ENCODE measurements at regions not wholly inside any gene's neighbourhood (a gene's known extent, or its start where the extent isn't known, plus 50 kb on each side); places are given as distances from the start of the nearest gene placed in this dataset.
"Not testable (repeated sequence)": the region's sequence is repeated elsewhere in the genome, so short reads cannot be mapped to it uniquely, and the experiment has no call there.

DNA sequence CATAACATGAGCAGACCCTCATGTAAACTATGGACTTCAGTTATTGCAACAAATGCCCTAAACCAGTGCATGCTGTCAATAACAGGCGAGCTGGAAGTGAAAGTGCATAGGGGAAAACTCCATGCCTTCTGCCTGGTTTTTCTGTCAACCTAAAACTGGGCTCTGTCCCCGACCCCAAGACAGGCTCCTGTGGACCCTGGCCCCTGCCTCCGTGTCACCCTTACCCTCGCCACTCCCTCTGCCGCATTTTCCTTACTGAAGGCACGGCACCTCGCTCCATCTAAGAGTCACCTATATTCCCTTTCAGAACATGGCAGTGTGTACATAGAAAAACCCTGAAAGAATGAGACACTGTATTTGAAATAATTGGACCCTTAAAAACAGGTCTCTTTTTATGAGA, 151.3 kb downstream of the SHANK2 start:
- H3K36me3 Mint-ChIP-seq = no peaks in the 10 kb centered on the region
- ATAC-seq (ENCODE audit: low read depth) (no peak), DNase-seq (ENCODE audit: low spot score in 2 of 2) (no peak)
- no peak overlapping the region for H3K4me3 Mint-ChIP-seq
- H3K9me3 Mint-ChIP-seq = no peaks in the 10 kb centered on the region
- H3K4me1 Mint-ChIP-seq = no peaks in the 10 kb centered on the region
- no peak overlapping the region for H3K27ac Mint-ChIP-seq
- H3K27me3 Mint-ChIP-seq = peaks cover 12% of the 10 kb centered on the region

DNA sequence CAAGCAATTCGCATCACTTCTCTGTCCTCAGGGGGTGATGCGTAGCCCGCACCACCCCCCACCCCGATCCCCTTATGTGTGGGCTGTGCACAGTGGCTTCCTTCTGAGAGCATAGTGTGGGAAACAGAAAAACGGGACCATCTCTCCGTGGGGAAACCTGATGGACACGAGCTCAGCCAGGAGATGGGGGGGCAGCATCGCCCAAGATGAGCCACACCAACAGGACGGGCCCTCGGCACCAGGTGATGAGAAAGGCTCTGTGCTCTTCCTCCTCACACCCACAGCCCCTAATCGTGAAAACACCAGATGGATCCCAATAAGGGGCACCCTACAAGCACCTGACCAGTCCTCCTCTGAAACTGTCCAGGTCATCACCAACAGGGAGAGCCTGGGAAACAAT, 153.6 kb downstream of the SHANK2 start:
- ATAC-seq (ENCODE audit: low read depth) = no peak

DNA sequence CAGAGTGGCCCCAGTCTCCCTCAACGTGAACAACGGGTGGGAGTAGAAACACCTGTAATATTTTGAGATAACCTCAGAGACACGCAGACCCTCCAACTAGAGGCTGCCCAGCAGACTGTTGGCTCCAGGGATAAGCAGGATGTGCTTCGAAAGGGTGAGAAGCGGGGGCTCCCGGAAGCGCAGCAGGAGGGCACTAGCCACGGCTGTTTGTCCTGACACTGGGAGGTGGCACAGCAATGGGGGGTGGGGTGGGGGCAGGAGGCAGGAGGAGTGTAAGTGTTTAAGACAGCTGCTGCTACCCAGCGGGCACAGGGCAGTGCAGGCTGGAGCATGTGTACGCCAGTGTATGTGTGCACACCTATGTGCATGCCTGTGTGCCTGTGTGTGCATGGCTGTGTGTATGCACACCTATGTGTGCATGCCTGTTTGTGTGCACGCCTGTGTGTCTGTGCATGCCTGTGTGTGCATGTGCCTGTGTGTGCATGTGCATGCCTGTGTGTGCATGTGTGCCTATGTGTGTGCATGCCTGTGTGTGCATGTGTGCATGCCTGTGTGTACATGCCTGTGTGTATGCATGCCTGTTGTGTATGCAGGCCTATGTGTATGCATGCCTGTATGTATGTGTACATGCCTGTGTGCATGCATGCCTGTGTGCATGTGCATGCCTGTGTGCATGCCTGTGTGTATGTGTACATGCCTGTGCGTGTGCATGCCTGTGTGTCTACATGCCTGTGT, 154.7 kb downstream of the SHANK2 start:
- no peaks in the 10 kb centered on the region for H3K4me1 Mint-ChIP-seq
- ATAC-seq (ENCODE audit: low read depth) (no peak), DNase-seq (ENCODE audit: low spot score in 2 of 2) (no peak)
- H3K4me3 Mint-ChIP-seq = no peak overlapping the region
- no peak overlapping the region for H3K27ac Mint-ChIP-seq
- H3K27me3 Mint-ChIP-seq = peaks cover 9% of the 10 kb centered on the region
- H3K36me3 Mint-ChIP-seq = no peaks in the 10 kb centered on the region
- no peaks in the 10 kb centered on the region for H3K9me3 Mint-ChIP-seq

More for the DNA sequence above, 153.6 kb downstream of the SHANK2 start:
- Mint-ChIP-seq H3K36me3 (no peaks in the 10 kb centered on the region), H3K9me3 (no peaks in the 10 kb centered on the region), H3K4me1 (no peaks in the 10 kb centered on the region), H3K27ac (no peak overlapping the region), H3K4me3 (no peak overlapping the region), H3K27me3 (peaks cover 10% of the 10 kb centered on the region)
- no peak for DNase-seq (ENCODE audit: low spot score in 2 of 2)

DNA sequence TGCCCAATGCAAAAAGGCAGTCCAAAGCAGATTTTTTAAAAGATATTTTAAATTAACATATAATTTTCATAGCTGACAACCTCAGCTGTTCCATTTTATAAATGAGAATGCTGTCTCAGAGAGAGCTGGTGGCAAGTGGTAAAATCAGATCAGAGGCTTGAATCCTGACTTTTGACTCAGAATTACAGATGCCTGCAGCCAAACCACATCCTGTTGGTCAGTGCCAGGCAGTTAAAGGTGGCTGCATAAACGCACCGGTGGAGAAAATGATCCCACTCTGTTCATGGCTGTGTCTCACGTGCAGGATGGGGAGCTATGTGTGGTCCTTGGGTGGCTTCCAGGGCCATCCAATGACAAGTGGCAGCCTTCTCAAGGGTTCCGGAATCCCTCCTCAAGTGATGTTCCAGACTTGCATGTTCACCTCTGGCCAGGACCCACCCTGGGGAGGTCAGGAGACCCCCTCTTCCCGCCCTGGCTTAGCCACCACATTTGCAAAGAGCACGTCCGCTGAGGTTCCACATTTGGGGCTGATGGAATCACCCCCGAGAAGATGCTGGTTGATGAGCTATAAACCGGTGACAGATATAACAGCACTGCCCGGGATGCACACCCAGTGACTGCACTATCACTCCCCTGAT, 155.5 kb downstream of the SHANK2 start:
- Mint-ChIP-seq H3K9me3 (no peaks in the 10 kb centered on the region), H3K4me3 (no peak overlapping the region), H3K36me3 (no peaks in the 10 kb centered on the region), H3K27me3 (peaks cover 9% of the 10 kb centered on the region), H3K27ac (no peak overlapping the region), H3K4me1 (no peaks in the 10 kb centered on the region)
- no peak for ATAC-seq (ENCODE audit: low read depth)
- no peak for DNase-seq (ENCODE audit: low spot score in 2 of 2)

DNA sequence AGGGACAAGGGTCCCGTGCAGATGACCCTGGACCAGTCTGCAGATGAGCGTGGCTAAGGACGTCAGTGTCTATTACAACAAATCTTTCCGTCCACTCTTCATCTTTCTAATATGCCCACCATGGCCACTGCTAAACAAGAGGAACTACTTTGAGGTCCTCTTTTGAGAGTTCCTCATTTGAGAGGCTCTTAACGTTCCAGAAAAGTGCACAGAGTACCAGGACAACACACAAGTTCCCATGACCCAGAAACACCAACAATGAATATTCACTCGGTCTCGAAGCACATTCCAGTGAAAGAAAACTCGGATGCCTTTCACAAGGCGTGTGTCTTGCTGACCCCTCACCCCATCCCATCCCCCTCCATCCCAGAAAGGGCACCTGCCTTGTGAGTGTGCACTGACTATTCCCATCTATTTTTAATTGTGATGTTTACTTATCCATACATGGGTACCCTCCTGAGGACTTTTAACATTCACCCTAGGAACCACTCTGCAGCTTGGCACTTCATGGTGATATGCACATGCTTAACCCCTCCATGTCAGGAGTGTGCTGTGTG, 157.0 kb downstream of the SHANK2 start:
- no peak overlapping the region for H3K4me3 Mint-ChIP-seq
- H3K36me3 Mint-ChIP-seq = no peaks in the 10 kb centered on the region

DNA sequence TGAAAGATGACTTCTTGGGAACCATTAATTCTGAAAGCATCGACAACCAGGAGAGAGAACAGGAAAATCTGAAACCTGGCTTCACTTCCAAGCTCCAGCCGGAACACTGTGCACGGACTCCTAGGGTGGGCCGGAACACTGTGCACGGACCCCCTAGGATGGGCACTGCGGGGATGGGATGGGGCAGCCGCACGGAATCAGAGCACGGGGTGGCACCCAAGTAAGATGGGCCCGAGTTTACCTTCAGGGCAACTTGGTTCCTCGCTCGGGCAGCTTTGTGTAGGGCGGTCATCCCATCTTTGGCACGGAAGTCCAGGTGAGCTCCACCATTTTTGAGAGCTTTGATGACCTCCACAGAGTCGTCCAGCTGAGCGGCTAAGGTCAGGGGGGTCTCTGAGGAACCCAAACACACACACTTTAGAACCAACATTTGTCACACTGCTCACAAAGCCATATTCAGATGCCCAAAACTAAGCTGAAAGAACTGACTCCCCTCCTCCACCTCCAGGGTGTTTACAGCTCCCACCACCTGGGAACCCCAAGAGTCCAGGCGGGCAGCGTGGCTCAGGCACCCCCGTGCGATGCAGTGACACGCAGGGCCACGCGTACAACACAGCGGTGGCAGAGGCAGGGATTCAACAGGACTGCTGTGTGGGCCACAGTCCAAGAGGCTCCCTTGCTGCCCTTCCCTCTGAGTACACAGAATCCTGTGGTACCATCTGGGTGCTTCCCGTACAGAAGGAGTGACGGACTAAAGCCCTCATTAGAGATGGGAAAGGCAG, 157.9 kb downstream of the SHANK2 start:
- no peak overlapping the region for H3K27ac Mint-ChIP-seq
- no peak for DNase-seq (ENCODE audit: low spot score in 2 of 2)

More for the DNA sequence above, 157.0 kb downstream of the SHANK2 start:
- Mint-ChIP-seq H3K4me1 (no peaks in the 10 kb centered on the region), H3K9me3 (no peaks in the 10 kb centered on the region), H3K27ac (no peak overlapping the region), H3K27me3 (peaks cover 8% of the 10 kb centered on the region)
- DNase-seq (ENCODE audit: low spot score in 2 of 2) (no peak), ATAC-seq (ENCODE audit: low read depth) (no peak)

DNA sequence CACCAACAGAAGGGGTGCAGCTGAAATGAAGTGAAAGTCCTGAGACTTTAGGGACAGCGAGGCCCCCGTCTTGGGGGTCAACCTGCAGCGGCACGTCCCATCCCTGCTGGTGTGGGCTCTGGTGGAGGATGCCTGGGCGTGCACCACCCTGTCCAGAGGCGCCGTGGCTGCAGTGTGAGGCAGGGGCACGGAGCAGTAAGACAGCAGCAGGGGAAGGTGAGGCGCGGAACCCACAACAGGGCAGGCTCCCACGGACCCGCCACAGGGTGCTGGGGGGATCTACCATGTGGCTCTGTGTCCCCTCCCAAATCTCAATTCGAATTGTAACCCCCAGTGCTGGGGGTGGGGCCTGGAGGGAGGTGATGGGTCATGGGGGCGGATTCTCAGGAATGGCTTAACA, 158.6 kb downstream of the SHANK2 start:
- no peak for ATAC-seq (ENCODE audit: low read depth)
- Mint-ChIP-seq H3K27ac (no peak overlapping the region), H3K27me3 (peaks cover 9% of the 10 kb centered on the region), H3K4me1 (no peaks in the 10 kb centered on the region), H3K9me3 (no peaks in the 10 kb centered on the region), H3K4me3 (no peak overlapping the region), H3K36me3 (no peaks in the 10 kb centered on the region)
- no peak for DNase-seq (ENCODE audit: low spot score in 2 of 2)

More for the DNA sequence above, 157.9 kb downstream of the SHANK2 start:
- Mint-ChIP-seq H3K4me3 (no peak overlapping the region), H3K4me1 (no peaks in the 10 kb centered on the region), H3K36me3 (no peaks in the 10 kb centered on the region), H3K9me3 (no peaks in the 10 kb centered on the region), H3K27me3 (peaks cover 10% of the 10 kb centered on the region)
- no peak for ATAC-seq (ENCODE audit: low read depth)

DNA sequence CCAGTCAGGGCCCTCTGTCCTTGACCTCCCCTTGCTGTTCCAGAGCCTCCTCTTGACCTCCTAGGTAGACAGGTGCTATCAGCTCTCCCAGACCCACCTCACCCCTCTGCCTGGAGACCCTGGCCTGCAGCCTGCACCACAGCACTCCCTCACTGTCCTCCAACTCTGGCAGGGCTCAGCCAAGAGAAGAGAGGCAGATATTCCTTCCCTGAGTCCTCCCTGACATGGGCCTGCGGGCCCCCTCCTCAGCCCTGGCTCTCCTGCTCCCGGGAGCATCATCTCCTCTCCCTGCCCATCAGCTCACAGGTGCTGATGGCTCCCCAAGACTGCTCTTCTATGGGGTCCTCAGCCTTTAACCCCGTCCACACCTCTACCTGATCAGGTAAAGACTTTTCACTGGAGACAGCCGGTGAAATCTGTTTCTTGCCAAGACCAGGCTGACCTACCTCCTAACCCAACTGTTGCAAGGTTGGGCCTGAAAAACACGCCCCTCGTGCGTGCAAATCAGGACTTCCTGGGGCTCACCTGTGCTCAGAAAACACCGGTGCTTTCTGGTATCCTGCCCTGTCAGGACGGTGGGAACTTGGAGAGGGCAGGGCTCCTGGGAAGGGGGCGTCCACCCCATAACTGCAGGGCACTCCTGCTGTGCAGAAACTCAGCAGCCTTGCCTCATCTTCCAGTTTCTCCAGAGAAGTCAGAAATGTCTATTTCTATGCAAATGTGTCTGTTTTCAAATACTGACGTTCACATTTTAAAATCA, 160.7 kb downstream of the SHANK2 start:
- no peaks in the 10 kb centered on the region for H3K4me1 Mint-ChIP-seq
- no peaks in the 10 kb centered on the region for H3K9me3 Mint-ChIP-seq
- no peaks in the 10 kb centered on the region for H3K36me3 Mint-ChIP-seq
- H3K27me3 Mint-ChIP-seq = peaks cover 11% of the 10 kb centered on the region
- H3K27ac Mint-ChIP-seq = no peak overlapping the region
- ATAC-seq (ENCODE audit: low read depth) (no peak), DNase-seq (ENCODE audit: low spot score in 2 of 2) (no peak)
- no peak overlapping the region for H3K4me3 Mint-ChIP-seq

DNA sequence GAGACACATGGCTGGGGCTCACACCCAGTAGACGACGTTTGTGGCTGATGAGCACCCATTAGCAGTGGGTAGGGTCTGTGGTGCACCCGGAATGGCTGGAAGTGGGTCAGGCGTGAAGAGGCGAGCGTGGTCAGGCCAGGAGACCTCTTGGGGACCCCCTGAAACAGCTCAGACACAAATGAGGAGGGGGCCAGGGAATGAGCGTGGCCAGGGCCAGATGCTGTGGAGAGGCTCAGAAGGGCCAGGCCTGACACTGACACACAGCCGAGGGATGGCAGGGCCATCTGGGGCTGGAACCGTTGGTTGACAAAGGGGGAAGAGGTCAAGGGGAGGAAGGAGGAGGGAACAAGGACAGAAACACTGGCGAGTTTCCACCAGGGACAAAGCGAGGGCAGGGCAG, 162.8 kb downstream of the SHANK2 start:
- DNase-seq (ENCODE audit: low spot score in 2 of 2) (no peak), ATAC-seq (ENCODE audit: low read depth) (no peak)
- Mint-ChIP-seq H3K27ac (no peak overlapping the region), H3K4me1 (no peaks in the 10 kb centered on the region), H3K4me3 (no peak overlapping the region), H3K9me3 (no peaks in the 10 kb centered on the region), H3K27me3 (peaks cover 7% of the 10 kb centered on the region), H3K36me3 (no peaks in the 10 kb centered on the region)

DNA sequence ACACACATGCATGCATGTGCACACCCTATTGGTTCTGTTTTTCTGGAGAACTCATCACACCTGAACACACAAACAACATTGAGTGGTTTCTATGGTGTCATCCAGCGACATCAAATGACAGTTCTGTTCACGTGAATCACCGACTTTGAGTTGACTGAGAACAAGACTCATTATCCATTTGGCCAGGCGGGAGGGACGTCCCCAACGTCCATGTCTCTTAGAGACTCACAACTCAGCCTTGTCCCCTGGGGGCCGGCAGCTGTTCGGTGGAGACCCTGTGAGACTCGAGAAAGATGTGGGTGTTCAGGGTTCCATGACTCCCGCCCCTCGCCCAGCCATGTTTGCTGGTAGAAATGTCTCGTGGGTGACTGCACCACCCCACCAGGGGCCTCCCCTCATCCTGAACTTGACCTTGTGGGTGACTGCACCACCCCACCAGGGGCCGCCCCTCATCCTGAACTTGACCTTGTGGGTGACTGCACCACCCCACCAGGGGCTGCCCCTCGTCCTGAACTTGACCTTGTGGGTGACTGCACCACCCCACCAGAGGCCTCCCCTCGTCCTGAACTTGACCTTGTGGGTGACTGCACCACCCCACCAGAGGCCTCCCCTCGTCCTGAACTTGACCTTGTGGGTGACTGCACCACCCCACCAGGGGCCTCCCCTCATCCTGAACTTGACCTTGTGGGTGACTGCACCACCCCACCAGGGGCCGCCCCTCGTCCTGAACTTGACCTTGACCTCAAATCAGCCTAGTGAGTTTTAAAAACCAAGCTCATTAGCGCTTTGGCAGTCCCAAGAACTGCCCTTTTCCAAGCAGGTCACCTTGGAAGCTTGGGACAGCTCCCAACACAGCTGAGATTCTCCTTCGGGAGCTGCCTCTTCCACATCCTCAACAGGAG, 163.8 kb downstream of the SHANK2 start:
- not testable (repeated sequence) for H3K27ac Mint-ChIP-seq; ATAC-seq (ENCODE audit: low read depth); DNase-seq (ENCODE audit: low spot score in 2 of 2); H3K9me3 Mint-ChIP-seq; H3K27me3 Mint-ChIP-seq; H3K36me3 Mint-ChIP-seq; H3K4me3 Mint-ChIP-seq; H3K4me1 Mint-ChIP-seq

DNA sequence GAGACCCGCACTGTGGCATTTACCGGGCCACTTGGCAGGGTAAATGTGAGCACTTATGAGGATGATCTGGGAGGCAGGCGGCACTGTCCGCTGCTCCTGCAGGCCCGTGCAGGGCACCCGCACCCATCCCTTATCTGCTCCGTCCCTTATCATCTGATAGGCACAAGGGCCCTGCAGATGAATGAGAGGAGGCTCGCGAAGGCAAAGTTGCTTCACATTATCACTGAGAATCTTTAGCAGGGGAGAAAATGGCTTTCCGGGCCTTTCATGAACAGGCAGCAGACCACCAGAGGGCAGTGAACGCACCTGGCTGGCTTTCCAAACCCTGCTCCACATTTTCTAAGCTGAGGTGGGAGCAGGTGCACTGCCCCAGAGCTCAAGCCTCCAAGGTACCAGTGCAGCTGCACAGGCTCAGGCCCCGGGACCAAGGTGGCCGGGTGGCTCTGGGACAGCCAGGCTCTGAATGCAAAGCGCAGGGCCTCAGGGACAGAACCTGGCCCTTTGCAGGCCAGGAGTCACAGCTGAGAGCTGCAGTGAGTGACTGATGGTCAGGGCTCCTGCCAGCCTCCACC, 165.6 kb downstream of the SHANK2 start:
- H3K27ac Mint-ChIP-seq = no peak overlapping the region
- H3K9me3 Mint-ChIP-seq = no peaks in the 10 kb centered on the region
- H3K4me3 Mint-ChIP-seq = no peak overlapping the region
- H3K27me3 Mint-ChIP-seq = peaks cover 7% of the 10 kb centered on the region
- no peaks in the 10 kb centered on the region for H3K36me3 Mint-ChIP-seq
- no peaks in the 10 kb centered on the region for H3K4me1 Mint-ChIP-seq
- ATAC-seq (ENCODE audit: low read depth) (no peak), DNase-seq (ENCODE audit: low spot score in 2 of 2) (no peak)

DNA sequence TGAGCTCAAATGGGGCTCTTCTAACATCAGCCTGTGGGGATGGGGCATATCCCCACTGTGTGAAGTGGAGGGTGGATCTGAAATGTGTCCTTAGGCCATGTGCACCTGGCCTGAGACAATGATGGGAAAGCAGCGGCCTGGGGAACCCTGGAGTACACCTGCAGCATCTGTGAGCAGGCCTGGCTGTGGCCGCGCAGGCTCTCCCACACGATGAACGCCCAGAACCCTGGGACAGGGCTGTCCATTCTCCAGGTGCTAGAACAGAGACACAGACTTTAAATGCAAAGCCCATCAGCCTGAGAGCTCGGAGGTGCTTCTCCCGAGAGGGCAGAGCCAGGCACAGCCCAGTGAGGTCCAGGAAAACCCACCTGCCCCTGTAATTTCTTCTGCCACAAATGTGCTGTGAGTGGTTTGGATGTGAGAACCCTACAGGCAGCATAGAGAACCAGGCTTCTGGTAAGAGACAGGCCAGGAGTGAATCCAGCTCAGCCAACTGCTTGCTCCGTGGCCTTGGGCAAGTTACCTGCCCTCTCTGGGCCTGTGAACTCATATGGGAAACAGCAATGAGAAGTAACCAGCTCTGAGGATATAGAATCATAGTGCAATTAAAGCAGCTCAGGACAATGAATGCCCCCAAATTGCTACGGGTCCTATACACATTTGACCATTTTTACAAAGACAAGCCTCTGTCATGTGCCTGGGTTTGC, 167.9 kb downstream of the SHANK2 start:
- ATAC-seq (ENCODE audit: low read depth) = no peak
- no peaks in the 10 kb centered on the region for H3K4me1 Mint-ChIP-seq

More for the DNA sequence above, 167.9 kb downstream of the SHANK2 start:
- peaks cover 10% of the 10 kb centered on the region for H3K27me3 Mint-ChIP-seq
- H3K36me3 Mint-ChIP-seq = no peaks in the 10 kb centered on the region
- no peak overlapping the region for H3K4me3 Mint-ChIP-seq
- no peaks in the 10 kb centered on the region for H3K9me3 Mint-ChIP-seq
- no peak overlapping the region for H3K27ac Mint-ChIP-seq
- DNase-seq (ENCODE audit: low spot score in 2 of 2) = no peak

Data from memory B cell (primary cell).